Loucy (cell line): ENCODE measurements at regions not wholly inside any gene's neighbourhood (a gene's known extent, or its start where the extent isn't known, plus 50 kb on each side); places are given as distances from the start of the nearest gene placed in this dataset.

Experiments used
- EZH2phosphoT487 ChIP-seq: fragments of 200-600 bp; IDR thresholded peaks from 2 replicates; pipeline ENCODE4 v1.6.1; 2018; ENCODE audit warnings: antibody characterized with exemption, mild to moderate bottlenecking, moderate library complexity, borderline replicate concordance
- TF ChIP-seq, protein P1 (sequence below): fragments of 200-600 bp; sonication (generic); conservative IDR thresholded peaks from 2 replicates; pipeline ENCODE4 v1.5.1; 2014; ENCODE audit warnings: mild to moderate bottlenecking, antibody characterized with exemption, low read length

GRCh38 chr5:155200608-155201007, 187.1 kb downstream of the KIF4B start:
- TF ChIP-seq, protein P1, sequence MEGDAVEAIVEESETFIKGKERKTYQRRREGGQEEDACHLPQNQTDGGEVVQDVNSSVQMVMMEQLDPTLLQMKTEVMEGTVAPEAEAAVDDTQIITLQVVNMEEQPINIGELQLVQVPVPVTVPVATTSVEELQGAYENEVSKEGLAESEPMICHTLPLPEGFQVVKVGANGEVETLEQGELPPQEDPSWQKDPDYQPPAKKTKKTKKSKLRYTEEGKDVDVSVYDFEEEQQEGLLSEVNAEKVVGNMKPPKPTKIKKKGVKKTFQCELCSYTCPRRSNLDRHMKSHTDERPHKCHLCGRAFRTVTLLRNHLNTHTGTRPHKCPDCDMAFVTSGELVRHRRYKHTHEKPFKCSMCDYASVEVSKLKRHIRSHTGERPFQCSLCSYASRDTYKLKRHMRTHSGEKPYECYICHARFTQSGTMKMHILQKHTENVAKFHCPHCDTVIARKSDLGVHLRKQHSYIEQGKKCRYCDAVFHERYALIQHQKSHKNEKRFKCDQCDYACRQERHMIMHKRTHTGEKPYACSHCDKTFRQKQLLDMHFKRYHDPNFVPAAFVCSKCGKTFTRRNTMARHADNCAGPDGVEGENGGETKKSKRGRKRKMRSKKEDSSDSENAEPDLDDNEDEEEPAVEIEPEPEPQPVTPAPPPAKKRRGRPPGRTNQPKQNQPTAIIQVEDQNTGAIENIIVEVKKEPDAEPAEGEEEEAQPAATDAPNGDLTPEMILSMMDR: no peak
- TF ChIP-seq EZH2phosphoT487: no peak
